Cardiac septum (tissue), 1 donor: ENCODE measurements at regions not wholly inside any gene's neighbourhood (a gene's known extent, or its start where the extent isn't known, plus 50 kb on each side); places are given as distances from the start of the nearest gene placed in this dataset.

Experiments used
- DNase-seq: peaks from one replicate; pipeline ENCODE4 v3.0.0-alpha.2; 2020; ENCODE audit warnings: low spot score
- intact Hi-C: fragments of 100-400 bp; cut with DNase I; formaldehyde crosslinking; loops from one replicate; pipeline ENCODE4 v1.14.0; 2022
- donor health status: DM: no; HTN: no; CAD: no.

DNA sequence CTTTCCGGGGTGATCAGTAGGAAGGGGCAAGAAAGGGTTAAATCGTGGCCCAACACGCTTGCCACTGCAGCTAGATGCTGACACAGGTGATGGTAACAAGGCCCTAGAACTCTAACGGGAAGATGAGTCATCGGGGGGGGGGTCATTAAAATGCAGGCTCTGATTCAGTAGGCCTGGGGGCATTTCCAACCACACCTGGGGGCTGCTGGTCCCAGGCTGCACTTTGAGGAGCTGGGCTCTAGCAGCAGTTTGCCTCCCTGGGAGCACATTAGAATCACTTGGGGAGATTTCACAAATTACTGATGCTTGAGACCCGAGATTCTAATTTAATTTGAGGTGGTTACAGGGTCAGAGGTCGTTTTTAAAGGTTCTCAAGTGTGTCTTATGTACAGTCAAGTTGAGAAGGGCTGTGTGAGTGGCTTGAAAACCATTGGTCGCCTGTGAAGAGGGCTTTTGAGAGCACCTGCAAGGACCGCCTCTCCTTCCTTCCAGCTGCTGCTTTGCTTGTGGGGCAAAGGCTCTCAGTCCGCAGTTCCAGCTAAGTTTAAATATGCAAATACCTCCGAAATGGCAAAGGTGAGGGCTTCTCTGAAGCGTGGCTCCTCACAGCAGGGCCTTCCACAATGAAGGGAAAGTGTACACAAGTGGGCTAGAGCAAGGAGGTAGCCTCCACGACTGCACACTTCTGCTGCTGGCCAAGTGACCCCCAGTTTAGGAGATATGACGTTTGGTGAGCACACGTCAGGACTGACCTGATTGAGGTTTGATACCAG is 84.2 kb upstream of the KCNK12 start:
- intact Hi-C loops, result no loop called here
- DNase-seq, result peak; percentile 26

GRCh38 chr2:47653902-47654789 is 83.4 kb upstream of the KCNK12 start:
- peak; percentile 67 for DNase-seq
- intact Hi-C loops, result no loop called here

GRCh38 chr2:47653036-47653435 is 82.3 kb upstream of the KCNK12 start:
- intact Hi-C loops, result no loop called here
- peak; percentile 57 for DNase-seq

DNA sequence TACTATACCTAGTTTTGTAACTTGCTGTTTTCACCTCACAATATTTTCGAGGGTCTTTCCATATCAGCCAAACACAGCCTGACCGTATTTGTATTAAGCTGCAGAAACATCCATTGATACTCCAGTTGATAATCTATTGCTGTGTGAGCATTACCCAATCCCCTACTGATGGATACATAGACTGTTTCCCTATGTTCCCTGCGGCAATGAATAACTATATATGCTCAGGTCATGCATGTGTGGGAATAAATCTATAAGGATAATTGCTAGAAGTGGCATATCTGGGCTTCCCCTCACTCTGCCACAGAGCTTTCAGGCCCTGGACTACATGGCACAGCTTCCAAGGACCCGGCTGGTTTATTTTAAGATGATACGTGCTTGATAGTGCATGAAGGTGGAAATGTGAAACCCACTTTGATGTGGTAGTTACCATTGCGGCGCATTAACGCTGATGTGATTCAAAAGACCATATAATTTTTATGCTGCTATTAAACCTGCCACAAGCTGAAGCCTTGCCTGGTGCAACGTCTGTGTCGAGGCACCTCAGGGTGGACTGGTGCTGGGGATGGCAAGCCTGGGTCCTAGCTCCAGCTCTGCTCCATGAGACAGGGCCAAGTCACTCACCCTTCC is 81.4 kb upstream of the KCNK12 start:
- intact Hi-C loops, result no loop called here
- peak; percentile 58 for DNase-seq

DNA sequence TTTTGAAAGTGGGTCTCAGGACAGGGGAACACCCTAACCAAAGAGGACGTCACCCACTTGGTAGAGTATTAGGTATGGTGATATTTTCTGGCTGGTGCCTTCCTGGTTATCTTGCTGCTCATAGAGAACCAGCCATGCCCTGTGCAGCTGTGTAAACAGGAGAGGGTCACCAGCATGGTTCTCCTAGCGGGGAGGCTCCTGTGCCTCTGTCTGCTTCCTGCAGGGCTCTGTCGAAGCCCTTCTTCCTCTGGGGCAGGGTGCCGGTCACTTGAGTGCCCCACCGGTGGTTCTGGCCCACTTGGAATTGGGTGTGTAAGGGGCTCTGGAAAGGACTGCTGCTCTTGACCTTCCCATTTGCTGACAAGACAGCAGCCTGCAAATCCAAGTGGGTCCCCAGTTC is 80.5 kb upstream of the KCNK12 start:
- intact Hi-C loops, result no loop called here
- peak; percentile 53 for DNase-seq

DNA sequence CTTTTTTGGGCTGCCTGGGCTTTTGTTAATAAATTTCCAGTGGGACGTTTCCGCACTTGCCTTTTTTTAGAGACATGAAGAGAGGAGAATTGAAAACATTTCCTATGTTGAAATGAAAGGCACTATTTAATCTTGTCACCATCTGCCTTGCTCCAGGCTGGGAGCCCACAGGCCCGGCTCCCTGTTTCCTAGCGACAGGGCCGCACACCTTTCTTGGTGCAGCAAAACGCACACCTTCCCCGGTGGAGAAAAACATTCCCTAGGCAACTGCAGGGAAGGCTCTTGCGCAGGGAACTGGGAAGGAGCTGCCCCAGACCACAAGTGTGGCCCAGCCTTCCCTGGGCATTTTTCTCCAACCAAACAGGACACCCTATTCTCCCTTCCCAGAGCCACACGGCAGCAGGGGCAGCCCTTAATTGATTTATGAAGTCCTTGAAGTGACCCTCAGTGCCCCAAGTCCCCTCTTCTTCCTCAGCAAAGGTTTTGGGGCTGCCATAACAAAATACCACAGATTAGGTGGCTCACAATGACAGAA is 79.3 kb upstream of the KCNK12 start:
- intact Hi-C loops, result no loop called here
- DNase-seq, result peak; percentile 49

GRCh38 chr2:47645246-47645645 is 74.5 kb upstream of the KCNK12 start:
- intact Hi-C loops, result no loop called here
- no peak for DNase-seq

- no peak for DNase-seq
- intact Hi-C loops, result no loop called here
Measured at GRCh38 chr2:47644351-47644750, 73.6 kb upstream of the KCNK12 start.

DNA sequence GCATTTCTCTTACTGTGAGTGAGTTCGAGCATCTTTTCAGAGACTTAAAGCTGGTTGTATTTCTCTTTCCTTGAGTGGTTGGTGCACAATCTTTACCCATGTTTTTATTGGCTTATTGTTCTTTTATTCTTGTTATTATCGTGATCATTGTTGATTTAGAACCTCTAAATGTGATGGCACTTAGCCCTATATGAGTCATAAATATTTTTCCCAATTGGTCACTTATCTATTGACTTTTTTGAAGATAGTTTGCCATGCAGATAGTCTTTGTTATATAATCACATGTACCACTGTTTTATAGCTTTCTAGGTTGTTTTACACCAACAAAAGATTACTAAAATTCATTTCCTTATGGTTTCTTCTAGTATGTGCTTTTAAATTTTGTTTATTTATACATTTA is 70.6 kb upstream of the KCNK12 start:
- intact Hi-C loops, result no loop called here
- no peak for DNase-seq

DNA sequence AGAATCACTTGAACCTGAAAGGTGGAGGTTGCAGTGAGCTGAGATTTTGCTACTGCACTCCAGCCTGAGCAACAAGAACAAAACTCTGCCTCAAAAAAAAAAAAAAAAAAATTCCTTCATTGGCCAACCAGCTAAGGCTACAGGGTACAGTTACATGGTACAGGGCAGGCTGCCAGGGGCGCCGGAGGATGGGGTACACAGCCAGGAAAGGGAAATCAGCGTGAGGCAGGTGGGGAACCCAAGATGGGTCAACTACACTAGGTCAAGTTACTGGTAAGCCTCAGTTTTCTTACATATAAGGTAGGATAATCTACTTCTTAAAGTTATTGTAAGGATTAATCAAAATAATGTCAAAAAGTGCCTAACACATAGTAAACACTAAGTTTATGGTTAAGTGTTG is 69.6 kb upstream of the KCNK12 start:
- DNase-seq, result peak; percentile 55
- intact Hi-C loops, result no loop called here

DNA sequence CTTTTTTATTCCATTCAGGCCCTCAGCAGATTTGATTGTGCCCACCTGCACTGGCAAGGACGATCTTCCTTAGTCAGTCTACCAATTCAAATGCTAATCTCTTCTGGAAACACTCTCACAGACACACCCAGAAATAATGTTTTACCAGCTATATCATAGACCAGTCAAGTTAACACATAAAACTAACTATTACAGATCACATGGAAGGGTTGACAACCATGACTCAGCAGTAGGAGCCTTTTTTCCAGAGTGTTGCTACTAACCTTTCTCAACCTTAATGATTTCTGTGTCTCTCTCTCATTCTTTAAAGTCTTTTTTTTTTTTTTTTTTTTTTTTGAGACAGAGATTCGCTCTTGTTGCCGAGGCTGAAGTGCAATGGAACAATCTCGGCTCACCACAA is 68.7 kb upstream of the KCNK12 start:
- intact Hi-C loops, result no loop called here
- DNase-seq, result no peak

DNA sequence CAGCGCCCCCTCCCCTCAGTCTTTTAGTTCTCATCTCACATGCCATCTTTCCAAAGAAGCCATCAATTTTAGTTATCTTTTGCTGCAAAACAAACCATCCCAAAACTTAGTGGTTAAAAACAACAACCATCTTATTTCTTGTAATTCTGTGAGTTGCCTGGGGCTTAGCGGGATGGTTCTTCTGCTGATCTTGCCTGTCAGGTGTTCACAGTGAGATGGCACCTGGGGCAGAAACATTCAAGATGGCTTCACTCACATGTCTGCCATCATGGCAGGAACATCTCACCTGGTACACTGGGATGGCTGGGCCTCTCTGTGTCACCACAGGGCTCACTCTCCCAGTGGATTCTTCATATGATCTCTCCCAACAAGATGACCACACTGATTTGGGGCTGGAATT is 67.6 kb upstream of the KCNK12 start:
- intact Hi-C loops, result no loop called here
- DNase-seq, result peak; percentile 38

DNA sequence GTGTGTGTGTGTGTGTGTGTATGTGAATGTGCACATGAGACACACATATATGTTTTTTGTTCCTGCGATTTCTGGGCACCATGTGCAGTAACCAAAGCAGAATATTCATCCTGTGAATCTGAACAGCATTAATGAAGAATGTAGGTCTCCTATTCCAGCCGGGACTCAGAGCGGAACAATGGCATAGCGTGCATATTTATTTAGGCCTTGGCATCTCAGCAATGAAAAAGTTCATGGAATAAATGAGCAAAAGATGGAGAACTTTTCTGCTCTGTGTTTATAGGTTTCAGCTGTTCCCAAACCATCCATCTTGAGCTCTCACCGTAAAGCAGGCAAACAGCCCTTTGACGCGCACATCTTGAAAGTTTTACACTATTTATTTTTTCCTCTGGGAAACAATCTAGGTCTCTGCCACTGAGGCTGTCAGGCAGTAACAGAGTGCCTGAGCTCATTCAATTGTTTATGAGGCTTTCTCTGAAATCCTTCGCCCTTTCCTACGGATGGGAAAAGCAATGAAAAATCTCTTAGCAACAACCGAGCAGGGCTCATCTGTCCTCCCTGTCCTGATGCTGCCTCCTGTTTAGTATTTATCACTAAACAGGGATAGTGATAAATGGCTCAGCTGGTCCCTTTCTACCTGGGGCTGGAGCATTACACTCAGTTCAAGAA is 65.9 kb upstream of the KCNK12 start:
- intact Hi-C loops, result no loop called here
- peak; percentile 27 for DNase-seq

DNA sequence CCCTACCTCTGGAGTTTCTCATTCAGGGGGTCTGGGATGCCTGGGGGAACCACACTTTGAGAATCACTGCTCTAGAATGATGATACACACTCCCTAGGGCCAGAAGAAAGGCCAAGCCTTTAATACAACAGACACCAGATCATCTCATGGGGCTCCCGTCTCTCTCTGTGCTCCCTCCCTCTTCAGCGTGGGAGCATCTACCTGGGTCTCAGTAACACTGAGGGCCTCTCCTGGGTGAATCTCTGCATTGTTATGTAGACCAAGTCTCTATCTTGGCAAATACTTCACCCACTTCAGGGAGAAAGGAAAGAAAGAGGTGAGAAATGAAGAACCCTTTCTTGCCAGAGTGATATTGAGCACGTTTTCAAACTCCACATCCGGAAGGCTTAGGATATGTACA is 65.4 kb upstream of the KCNK12 start:
- intact Hi-C loops, result no loop called here

GRCh38 chr2:47632754-47633153 is 62.0 kb upstream of the KCNK12 start:
- no peak for DNase-seq
- intact Hi-C loops, result no loop called here

More for the DNA sequence above, 65.4 kb upstream of the KCNK12 start:
- DNase-seq, result peak; percentile 24

DNA sequence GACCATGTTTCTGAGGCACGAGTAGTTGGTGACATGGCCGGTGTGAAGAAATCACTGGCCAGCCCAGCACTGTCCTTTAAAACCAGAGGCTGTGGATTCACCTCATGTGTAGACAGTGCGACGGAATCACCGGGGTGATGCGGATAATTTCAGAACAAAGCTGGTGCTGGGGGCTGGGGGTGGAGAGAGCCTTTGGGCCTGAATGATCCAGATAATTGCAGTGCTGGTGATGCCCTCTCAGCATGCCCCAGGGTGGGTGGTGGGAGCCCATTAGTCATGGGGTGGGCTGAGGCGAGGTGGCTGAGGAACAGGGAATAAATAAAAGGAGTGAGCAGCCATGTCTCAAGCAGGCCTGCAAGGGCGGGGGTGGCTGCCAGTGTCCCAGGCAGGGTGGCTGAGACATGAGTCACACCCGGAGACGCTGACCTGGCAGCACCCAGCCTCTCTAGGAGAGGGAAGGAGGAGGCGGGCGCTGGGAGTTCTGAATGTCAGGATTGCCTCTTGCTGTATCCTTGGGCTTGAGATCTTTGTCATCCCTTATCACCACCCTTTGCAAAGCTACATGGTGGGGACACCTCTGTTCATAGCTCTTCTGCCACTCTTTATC is 61.1 kb upstream of the KCNK12 start:
- DNase-seq, result no peak
- intact Hi-C loops, result no loop called here

DNA sequence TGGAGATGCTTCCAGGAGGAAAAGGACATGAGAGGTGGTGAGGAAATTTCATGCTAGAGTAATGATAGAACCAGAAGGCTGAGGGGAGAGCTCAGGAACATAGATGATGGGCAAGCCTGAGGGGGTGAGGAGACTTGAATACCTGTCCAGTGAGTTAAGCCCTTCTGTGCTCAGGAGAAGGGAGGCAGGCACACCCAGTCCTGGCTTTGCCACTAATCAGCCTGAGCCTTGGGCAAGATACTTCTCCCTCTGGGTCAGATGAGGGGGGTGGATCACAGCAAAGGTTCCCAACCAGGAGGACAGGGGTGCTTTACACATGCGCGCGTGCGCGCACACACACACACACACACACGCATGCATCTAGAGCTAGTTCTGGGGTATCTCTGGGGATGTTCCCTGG is 60.5 kb upstream of the KCNK12 start:
- intact Hi-C loops, result no loop called here
- DNase-seq, result no peak

GRCh38 chr2:47629501-47630460 is 59.0 kb upstream of the KCNK12 start:
- intact Hi-C loops, result no loop called here
- DNase-seq, result no peak
